ENCODE measurements at regions not wholly inside any gene's neighbourhood (a gene's known extent, or its start where the extent isn't known, plus 50 kb on each side); places are given as distances from the start of the nearest gene placed in this dataset.

- FAIRE-seq (no peak), ATAC-seq (no peak), DNase-seq (ENCODE audit: low read depth, low spot score) (no peak)
- 0% methylated on average over 1 of the region's 1 CpG for WGBS (ENCODE audit: insufficient coverage, insufficient replicate concordance, low lambda C conversion rate, missing lambda C conversion rate)
- no peaks in the 10 kb centered on the region for H3K79me2 ChIP-seq (ENCODE audit: control insufficient read depth, insufficient read depth, low read length)
- TF ChIP-seq KDM1A (IDR thresholded peaks at IDR 0.05; ENCODE audit: borderline replicate concordance): no peak
- no peak for TF ChIP-seq RFX5 (IDR thresholded peaks at IDR 0.05; ENCODE audit: low read depth, low read length)
- TF ChIP-seq SPI1 (IDR thresholded peaks at IDR 0.05; ENCODE audit: borderline replicate concordance, insufficient read depth, low read depth, low read length): no peak
- no peak for TF ChIP-seq SUPT20H (IDR thresholded peaks at IDR 0.05; ENCODE audit: borderline replicate concordance, control insufficient read depth, low read depth, low read length)
- no peak for TF ChIP-seq SMARCA5 (IDR thresholded peaks at IDR 0.05)
- TF ChIP-seq HDGF (IDR thresholded peaks at IDR 0.05): no peak
- no peak for TF ChIP-seq HCFC1 (IDR thresholded peaks at IDR 0.05; ENCODE audit: low read length)
- no peak for TF ChIP-seq LARP7 (IDR thresholded peaks at IDR 0.05)
- TF ChIP-seq POLR2AphosphoS5 (IDR thresholded peaks at IDR 0.05; ENCODE audit: low read length): no peak
- TF ChIP-seq POLR2AphosphoS2 (IDR thresholded peaks at IDR 0.05; ENCODE audit: low read depth, low read length): no peak
- TF ChIP-seq KAT2A (conservative IDR thresholded peaks at IDR 0.05; ENCODE audit: control insufficient read depth, low read depth, low read length): no peak
- no peak for TF ChIP-seq NFYB (IDR thresholded peaks at IDR 0.05; ENCODE audit: insufficient read depth, low read depth, low read length)
- H3K4me2 ChIP-seq (ENCODE audit: control insufficient read depth, insufficient read depth): no peak overlapping the region
- ChIA-PET POLR2A (no interaction called here), CTCF (no interaction called here), RAD21 (ENCODE audit: unreplicated experiment) (no interaction called here), SMC1A (ENCODE audit: uncharacterized antibody, unreplicated experiment) (no interaction called here)
- H3K9me3 ChIP-seq (replicated peaks; ENCODE audit: control insufficient read depth, insufficient read depth, low read length): no peaks in the 10 kb centered on the region
- no peaks in the 10 kb centered on the region for H3K4me1 ChIP-seq (ENCODE audit: control insufficient read depth, insufficient read depth, low read length)
- in situ Hi-C loops (cut with MboI): no loop called here
- no peak overlapping the region for H3K4me3 ChIP-seq
- H3K27ac ChIP-seq (ENCODE audit: control insufficient read depth, insufficient read depth): no peak overlapping the region
- H3K9ac ChIP-seq (ENCODE audit: control insufficient read depth, insufficient read depth, low read length): no peak overlapping the region
- no TSS peak for BruUV-seq (replicated peaks)
- no peaks in the 10 kb centered on the region for H3K27me3 ChIP-seq (replicated peaks in 1 of 2; ENCODE audit: control insufficient read depth in 2 of 2, insufficient read depth in 2 of 2, low read length in 1 of 2)
- no peak overlapping the region for H2AFZ ChIP-seq (ENCODE audit: control insufficient read depth, low read depth, low read length)
- no peaks in the 10 kb centered on the region for H3K36me3 ChIP-seq (ENCODE audit: control insufficient read depth in 2 of 2, insufficient read depth in 2 of 2, low read length in 1 of 2)
- intact Hi-C loops (cut with micrococcal nuclease; ENCODE audit: unreplicated experiment): no loop called here
- no peaks in the 10 kb centered on the region for H4K20me1 ChIP-seq (ENCODE audit: control insufficient read depth, insufficient read depth)
Measured at GRCh38 chrX:78822157-78822690, 74.7 kb downstream of the LPAR4 start.

All from GM12878 (cell line).